HG03457 (cell line): ENCODE measurements at regions not wholly inside any gene's neighbourhood (a gene's known extent, or its start where the extent isn't known, plus 50 kb on each side); places are given as distances from the start of the nearest gene placed in this dataset.

Experiments
- ATAC-seq: cut with Tn5 transposase; IDR thresholded peaks from one replicate; pipeline ENCODE4 v1.9.1; 2021; ENCODE audit warnings: moderate number of reproducible peaks; ENCODE audit not compliant: unreplicated experiment

DNA sequence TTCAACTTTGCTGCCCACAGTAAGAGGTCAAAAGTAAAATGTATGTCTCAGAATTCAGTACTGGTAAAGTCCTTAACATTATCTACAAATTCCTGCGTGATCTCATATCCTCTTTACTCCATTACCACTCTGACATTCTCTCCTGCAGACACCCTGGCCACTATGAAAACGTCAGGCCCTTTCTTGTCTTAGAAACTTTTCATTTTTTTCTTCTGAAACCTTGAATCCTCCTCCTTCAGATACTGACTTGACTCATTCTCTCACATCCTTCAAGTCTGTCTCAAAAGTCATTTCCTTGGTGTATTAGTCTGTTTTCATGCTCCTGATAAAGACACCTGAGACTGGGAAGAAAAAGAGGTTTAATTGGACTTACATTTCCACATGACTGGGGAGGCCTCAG is 262.3 kb downstream of the POU4F1 start:
- peak; percentile 75 for ATAC-seq

- ATAC-seq = no peak
Measured at GRCh38 chr13:78339927-78340326, 263.4 kb downstream of the POU4F1 start.

DNA sequence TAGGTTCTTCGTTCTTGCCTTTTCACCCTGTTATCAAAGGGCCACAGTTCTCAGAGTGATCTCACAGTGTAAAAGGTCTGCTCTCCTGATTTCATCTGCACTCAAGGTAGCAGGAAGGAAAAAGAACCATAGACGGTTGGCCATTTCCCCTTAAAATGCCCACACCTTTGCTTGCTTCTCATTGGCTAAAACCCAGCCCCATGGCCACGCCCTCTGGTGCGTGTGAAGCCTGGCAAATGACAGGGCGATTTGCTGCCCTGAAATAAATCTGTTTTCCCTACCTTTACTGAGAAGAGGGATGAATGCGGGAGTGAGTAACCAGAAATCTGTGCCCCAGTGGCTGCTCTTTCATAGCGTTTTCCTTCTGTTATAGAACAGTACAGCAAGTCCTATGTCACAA is 269.3 kb downstream of the POU4F1 start:
- ATAC-seq = no peak

GRCh38 chr13:78326633-78327032 is 276.7 kb downstream of the POU4F1 start:
- ATAC-seq = no peak

DNA sequence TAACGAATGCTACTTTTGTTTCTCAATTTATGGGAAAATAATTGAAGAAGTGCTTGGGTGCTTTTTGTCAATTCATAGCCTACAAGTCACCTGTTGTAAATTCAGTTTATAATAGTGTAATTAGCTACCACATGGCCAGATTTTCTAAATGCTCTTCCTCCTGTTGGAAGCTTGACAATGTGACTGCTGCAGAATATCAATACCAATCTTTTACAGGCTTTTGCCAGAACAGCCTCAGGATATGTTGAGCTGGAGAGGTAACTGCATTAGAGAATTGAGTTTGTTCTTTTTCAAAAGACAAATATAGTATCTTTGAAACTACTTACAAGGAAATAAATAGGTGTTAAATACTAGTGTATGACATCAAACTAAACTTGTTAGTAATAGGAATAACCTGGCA is 277.8 kb downstream of the POU4F1 start:
- no peak for ATAC-seq

- no peak for ATAC-seq
Measured at GRCh38 chr13:78323848-78324247, 279.5 kb downstream of the POU4F1 start.

DNA sequence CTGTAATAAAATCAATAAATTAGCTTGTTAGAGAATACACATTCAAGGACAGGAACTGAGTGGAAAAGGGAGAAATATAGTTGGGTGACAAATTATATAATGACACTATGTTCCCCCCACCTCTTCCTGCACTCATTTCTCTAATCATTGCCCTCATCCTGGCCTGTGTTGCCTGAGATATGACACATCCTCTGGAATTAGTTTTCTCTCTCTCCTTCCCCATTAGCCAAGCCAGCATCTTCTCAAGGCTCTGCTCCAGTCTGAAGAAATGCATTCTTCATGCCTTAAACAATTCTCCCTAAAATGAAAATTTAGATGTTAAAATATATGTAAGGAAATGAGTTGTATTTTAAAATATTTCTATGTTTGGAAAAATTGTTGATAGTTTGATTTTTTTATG is 280.3 kb downstream of the POU4F1 start:
- ATAC-seq = no peak

DNA sequence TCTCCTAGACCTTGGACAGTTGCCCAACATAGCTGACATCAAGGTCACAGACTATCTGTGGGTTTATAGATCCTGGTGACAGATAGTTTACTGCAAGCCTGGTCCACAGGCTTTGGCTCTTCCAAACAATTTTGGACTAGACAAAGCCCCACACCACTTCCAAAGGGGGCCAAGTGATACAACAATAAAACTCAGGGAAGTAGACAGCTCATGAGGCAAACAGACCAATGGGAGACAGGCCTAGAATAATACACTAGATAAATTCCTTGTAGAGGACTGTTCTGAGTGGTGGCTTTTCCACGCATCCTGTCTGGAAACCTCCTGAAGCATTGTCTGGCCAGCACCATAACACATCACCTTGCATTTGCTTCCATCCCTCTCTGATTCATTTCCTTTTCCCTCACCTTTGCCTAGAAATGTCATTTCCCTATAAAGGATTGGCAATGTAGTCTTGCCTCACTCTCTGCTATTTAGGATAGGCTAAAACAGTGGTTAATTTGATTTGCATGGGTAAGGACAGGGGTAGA is 284.2 kb downstream of the POU4F1 start:
- ATAC-seq = no peak

GRCh38 chr13:78317030-78317429 is 286.3 kb downstream of the POU4F1 start:
- no peak for ATAC-seq

- peak; percentile 84 for ATAC-seq
Measured at GRCh38 chr13:78309497-78310180, 293.7 kb downstream of the POU4F1 start.

GRCh38 chr13:78306519-78307206 is 296.7 kb downstream of the POU4F1 start:
- no peak for ATAC-seq

GRCh38 chr13:78305171-78305570 is 298.2 kb downstream of the POU4F1 start:
- ATAC-seq = no peak

- ATAC-seq = no peak
Measured at GRCh38 chr13:78299832-78300623, 303.3 kb downstream of the POU4F1 start.

- no peak for ATAC-seq
Measured at GRCh38 chr13:78298657-78299056, 304.7 kb downstream of the POU4F1 start.

- no peak for ATAC-seq
Measured at GRCh38 chr13:78286748-78287147, 316.6 kb downstream of the POU4F1 start.

DNA sequence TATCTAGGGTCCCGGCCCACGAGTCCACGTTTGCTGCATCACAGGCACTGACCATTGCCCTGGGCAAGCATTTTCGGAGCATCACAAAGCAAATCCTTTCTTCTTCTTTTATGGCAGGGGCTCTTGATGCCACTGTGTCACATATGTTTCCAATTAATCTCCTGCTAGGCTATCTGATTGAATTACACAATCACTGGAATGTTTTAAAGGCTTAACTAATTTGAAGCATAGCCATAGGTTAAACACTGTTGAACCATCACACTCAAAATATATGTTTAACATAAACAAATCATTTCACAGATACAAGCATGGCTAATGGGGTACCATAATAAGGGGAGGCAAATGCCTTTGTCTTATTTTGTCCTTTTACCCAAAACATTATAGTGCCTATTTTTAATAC is 338.3 kb downstream of the POU4F1 start:
- no peak for ATAC-seq

DNA sequence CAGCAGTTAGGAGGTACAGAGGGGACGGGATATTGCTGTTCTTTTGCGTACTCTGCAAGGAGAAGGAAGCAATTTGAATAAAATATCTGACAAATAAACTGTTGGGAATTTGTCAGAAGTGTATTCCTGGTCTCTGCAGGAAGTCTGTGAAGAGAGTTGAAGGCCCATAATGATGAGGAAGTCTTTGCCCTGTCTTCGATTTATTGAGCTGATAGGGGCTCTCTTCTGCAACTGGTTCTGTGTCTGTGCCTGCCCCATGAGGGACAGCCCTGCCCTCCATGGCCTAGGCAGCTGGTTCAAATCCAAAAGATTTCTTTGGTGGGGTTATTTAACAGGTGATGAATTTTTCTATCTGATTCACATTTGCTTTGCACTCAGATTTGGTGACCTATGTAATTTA is 339.7 kb upstream of the EDNRB start:
- ATAC-seq = no peak

GRCh38 chr13:78256484-78256883 is 337.9 kb upstream of the EDNRB start:
- no peak for ATAC-seq

DNA sequence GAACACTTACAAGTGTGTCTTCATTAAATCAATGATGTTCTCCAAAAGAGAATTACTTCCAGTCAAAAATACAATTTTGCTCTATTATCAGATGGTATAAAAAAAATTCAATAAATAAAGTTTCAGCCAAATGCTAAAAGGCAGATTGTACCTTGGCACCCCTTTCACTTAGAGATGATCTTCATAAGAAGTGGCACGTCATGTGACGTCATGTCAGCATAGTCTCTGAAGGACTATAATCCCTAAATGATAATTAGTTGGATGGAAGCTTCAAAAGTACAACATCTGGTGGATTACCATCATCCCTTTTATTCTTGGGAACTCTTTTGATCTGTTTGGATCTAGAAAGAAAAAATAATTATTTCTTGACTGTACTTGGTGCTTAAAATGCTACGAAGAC is 335.5 kb upstream of the EDNRB start:
- ATAC-seq = no peak

- ATAC-seq = no peak
Measured at GRCh38 chr13:78247362-78247761, 328.7 kb upstream of the EDNRB start.

DNA sequence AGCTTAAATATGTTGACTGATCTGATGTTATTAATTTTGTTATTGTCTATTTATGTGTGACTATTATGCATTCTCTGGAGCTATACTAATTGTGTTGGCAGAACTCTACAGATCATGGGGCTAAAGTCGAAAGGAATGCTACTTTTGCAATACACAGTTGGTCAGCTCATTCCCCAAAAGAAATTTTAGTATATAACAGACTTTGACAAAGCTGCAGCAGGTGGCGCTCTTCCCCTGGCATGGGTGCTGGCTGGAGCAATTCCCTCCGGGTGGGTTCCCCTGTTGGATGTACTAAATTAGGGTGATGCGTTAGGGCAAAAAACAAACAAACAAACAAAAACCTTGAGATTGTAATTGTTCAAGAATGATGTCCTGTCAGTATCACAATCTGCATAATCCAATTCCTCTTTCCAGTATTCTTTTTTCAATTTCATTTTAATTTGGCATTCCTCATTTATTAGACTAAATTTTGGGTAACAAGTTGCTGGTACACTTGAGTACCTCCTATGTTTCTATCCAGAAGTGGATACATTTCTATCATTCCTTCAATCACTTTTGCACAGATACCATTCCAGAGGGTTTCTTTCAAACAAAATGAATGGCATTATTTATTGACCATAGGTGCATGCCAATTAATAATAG is 322.8 kb upstream of the EDNRB start:
- ATAC-seq = no peak
